GM10248 (cell line): ENCODE measurements at regions not wholly inside any gene's neighbourhood (a gene's known extent, or its start where the extent isn't known, plus 50 kb on each side); places are given as distances from the start of the nearest gene placed in this dataset.

ENCODE experiments used
- CTCF ChIA-PET: fragments of 300-600 bp; sonication (Branson Sonifier 250); formaldehyde crosslinking; extraction: SDS; loops from one replicate; lab custom pipeline; 2021; ENCODE audit warnings: antibody characterized with exemption; lab: Yijun Ruan, JAX
- POLR2A ChIA-PET: fragments of 350-650 bp; sonication (Branson Sonifier 250); formaldehyde crosslinking; extraction: SDS; loops from one replicate; lab custom pipeline; 2020; ENCODE audit warnings: antibody characterized with exemption; lab: Yijun Ruan, JAX
- DNase-seq: peaks from one replicate; pipeline ENCODE4 v3.0.0; 2012; ENCODE audit errors: extremely low spot score
- CTCF ChIP-seq: IDR thresholded peaks from 2 replicates; pipeline ENCODE4 v1.5.1; 2012; ENCODE audit warnings: mild to moderate bottlenecking, low read depth; ENCODE audit errors: extremely low read depth, missing control alignments, control extremely low read depth

DNA sequence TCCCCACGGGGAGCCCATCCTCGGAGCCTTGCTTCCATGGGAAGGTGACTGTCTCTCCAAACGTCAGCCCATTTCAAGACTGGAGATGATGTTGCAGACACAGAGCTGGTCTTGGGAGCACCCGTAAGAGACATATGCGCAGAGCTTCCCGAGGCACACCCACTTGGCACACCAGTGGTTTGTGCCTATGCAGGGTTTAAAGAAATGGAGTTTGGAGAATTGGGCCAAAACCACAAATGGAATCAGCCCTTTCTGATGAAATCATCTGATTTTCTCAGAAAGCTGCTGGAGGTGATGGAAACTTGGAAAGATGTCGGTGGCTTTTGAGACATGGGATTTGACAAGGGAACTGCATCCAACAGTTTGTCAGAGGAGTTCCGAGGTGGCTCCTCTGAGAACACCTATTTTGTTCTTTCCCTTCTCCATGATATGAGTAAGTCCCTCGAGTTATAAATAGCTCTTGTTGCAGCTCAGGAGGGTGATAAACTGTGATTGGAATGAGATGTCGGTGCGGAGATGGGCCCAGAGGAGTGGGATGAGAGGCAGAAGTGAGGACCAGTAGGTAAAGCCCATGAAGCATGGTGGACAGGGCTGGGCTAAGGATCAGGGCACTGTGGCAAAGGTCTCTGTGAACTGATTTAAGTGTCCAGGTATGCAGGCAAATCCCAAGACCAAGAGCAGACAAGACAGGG is 225.7 kb downstream of the ACKR3 start:
- ChIA-PET CTCF (interaction anchor here (1.4 kb wide), 1 partner anchor 10 kb away, joined by 4 read pairs; no protein-coding TSS in a partner anchor), POLR2A (no interaction called here)
- no peak for DNase-seq
- TF ChIP-seq CTCF, result no peak

DNA sequence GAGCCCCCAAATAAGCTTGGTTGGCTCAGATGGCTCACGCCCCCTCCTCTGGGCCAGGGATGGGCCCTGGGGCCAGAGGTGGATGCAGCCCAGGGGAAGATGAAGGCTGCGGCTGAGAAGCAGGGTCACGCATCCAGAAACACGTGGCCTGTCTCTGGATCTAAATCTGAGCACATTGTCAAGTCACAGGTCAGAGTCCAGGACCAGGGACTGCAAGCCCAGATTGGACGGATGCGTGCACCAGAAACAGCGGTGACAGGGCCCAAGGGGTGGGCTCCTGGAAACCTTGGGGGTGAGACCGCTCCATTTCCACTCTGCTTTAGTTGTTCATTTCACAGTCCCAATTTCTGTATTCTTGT is 226.2 kb downstream of the ACKR3 start:
- no peak for DNase-seq
- CTCF ChIA-PET, result no interaction called here
- no peak for TF ChIP-seq CTCF
- POLR2A ChIA-PET, result no interaction called here

DNA sequence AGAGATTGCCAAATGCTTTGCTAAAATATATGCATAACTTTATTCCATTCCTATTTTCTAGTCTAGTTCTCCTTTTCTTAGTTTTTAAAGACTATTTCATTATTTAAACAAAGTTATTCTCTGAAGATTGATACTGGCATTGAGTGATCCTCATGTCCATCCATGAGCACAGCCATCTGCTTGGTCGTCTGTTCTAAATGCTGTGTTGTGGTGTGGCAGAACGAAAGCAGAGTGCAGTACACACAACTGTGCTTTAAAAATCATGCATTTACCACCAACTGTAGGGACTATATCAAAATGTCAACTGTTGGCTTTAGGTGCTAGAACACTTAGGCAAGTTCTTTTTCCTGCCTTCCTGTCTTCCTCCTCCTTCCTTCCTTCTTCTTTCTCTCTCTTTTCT is 226.6 kb downstream of the ACKR3 start:
- POLR2A ChIA-PET, result no interaction called here
- no peak for DNase-seq
- no peak for TF ChIP-seq CTCF
- CTCF ChIA-PET, result no interaction called here

- TF ChIP-seq CTCF, result no peak
- POLR2A ChIA-PET, result no interaction called here
- no peak for DNase-seq
- CTCF ChIA-PET, result no interaction called here
Observed at GRCh38 chr2:236797411-236797810, 227.8 kb downstream of the ACKR3 start.

- ChIA-PET POLR2A (no interaction called here), CTCF (no interaction called here)
- DNase-seq, result no peak
- TF ChIP-seq CTCF, result no peak
Observed at GRCh38 chr2:236798491-236798890, 228.9 kb downstream of the ACKR3 start.

DNA sequence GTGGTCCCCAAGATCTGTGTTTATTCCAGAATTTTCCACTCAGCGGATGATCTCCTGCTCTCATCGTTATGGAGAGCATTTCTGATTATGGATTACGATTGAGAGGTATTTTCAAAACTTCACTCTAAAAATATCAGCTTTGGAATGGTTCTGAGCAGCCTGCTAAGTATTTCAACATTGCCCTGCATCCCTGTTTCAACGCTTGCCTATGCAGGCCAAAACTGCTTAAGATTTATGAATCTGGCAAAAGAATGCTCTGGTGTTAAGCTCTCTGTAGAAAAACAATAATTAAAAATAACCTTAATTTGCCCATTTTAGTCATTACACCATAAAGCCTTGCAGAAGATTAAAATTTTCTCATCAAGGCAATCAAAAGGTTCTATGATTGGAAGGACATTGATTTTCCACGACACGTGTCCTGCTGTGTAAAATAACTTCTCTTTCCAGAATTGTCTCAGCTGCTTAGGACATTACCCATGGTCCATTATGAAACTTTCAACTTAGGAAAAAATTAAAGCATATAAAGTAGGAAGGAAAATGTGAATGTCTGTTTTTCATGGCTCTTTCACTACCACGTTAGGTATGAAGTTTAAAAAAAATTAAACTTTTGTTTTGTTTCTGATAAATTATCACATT is 229.9 kb downstream of the ACKR3 start:
- POLR2A ChIA-PET, result no interaction called here
- no peak for TF ChIP-seq CTCF
- no peak for DNase-seq
- CTCF ChIA-PET, result no interaction called here
